ENCODE measurements at regions not wholly inside any gene's neighbourhood (a gene's known extent, or its start where the extent isn't known, plus 50 kb on each side); places are given as distances from the start of the nearest gene placed in this dataset.

DNA sequence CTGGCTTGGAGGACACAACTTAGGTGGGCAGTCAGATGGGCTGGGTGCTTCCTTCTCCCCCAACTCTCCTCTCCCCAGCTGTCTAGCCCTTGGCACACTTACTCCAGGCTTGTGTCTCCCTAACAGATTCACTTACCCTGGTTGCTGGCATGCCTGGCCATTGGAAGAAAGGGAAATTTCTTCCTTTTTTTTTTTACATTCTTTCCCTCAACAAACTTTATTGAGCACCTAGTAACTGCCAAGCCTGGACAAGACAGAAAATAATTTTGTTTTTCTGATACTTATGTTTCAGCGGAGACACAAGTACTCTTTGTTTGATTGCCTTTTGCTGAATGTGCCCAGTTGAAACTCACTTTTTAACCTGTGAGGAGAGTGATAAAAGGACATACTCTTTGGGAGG, 144.3 kb upstream of the KCNJ6 start:
- TF ChIP-seq, protein P1, sequence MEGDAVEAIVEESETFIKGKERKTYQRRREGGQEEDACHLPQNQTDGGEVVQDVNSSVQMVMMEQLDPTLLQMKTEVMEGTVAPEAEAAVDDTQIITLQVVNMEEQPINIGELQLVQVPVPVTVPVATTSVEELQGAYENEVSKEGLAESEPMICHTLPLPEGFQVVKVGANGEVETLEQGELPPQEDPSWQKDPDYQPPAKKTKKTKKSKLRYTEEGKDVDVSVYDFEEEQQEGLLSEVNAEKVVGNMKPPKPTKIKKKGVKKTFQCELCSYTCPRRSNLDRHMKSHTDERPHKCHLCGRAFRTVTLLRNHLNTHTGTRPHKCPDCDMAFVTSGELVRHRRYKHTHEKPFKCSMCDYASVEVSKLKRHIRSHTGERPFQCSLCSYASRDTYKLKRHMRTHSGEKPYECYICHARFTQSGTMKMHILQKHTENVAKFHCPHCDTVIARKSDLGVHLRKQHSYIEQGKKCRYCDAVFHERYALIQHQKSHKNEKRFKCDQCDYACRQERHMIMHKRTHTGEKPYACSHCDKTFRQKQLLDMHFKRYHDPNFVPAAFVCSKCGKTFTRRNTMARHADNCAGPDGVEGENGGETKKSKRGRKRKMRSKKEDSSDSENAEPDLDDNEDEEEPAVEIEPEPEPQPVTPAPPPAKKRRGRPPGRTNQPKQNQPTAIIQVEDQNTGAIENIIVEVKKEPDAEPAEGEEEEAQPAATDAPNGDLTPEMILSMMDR (IDR thresholded peaks at IDR 0.05) = no peak
- TF ChIP-seq POLR2A (IDR thresholded peaks at IDR 0.05) (no peak), EP300 (IDR thresholded peaks at IDR 0.05) (no peak)
